Activated CD8-positive, alpha-beta memory T cell treated with anti-CD3 and anti-CD28 coated beads for 48 hours (primary cell): ENCODE measurements at regions not wholly inside any gene's neighbourhood (a gene's known extent, or its start where the extent isn't known, plus 50 kb on each side); places are given as distances from the start of the nearest gene placed in this dataset.

Experiments
- DNase-seq, 3 experiments: peaks; one replicate each; pipeline ENCODE4 v3.0.0-alpha.2; 2020; ENCODE audit warnings: low read depth in 2 of 3, low spot score in 2 of 3

DNA sequence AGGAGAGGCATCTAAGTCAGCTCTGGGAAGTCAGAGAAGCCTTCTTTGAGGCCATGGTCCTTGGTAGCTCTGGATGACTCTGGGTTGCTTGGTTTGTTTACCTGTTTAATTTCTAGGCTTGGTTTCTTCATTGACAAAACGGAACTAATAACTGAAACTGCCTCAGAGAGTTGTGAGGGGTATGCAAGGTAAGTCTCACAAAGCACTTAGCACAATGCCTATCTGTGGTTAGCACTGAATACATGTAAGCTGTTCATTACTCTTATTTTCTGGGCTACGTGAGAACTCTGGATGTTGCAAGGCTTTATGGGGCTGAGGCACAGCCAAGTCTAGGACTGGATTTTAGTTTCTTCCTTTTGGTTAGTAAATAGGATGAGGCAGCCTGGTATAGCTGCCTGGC lies 225.8 kb upstream of the NCAM1 start:
- DNase-seq = no peak

DNA sequence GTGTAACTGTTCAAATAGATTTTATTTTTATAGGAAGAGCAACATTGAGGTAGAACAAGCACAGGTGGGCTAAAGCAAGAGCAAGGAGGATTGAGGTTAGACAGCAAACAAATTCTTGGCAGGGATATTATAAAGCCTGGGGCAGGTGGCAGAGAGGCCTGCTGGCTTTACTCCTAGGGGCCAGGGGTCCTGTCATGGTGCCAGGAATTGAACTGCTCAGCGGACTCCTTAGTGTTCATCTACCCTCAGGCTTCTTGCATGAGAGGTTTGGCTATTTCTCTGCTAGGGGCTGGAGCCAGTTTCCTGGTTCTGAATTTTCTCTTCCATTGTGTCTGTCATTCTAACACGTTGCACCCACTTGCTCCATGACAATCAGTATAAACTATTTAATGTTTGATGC lies 217.2 kb upstream of the NCAM1 start:
- DNase-seq = no peak

DNA sequence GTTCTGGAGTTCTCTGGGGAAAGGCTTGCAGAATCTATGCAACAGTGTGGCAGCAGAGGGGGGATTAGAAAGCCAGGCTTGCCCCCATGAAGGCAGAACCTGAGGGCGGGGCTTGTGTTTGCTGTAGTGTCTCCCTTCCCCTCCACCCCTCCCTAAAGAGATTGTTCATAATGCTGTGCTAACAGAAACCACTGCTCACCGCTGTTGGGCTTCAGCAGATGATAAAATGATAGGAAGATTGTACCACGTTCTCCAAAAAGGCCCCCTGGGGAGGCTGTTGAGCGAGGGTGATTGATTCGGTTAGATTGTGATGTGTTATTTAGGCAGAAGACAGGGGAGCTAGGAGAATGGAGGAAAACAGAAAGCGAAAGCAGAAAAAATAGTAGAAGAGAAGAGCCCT lies 215.2 kb upstream of the NCAM1 start:
- no peak for DNase-seq

DNA sequence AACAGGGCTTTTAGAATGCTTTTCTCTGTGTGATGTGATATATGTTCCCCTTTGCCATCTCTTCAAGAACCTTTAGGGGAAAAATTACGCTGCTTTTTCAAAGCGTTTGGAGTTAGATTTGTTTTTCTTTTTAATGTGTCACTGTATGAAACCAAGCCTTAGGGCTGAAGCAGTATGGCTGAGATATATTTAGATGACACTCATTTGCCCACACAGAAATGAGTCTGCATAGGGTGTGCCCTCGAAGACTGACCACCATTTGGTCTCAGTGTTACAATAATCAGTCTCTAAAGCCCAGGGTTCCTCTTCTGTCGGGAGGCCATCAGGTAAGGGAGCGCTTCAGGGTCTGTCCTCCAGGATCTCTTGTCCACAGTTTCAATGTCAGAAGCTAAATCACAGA lies 213.0 kb upstream of the NCAM1 start:
- DNase-seq = no peak

DNA sequence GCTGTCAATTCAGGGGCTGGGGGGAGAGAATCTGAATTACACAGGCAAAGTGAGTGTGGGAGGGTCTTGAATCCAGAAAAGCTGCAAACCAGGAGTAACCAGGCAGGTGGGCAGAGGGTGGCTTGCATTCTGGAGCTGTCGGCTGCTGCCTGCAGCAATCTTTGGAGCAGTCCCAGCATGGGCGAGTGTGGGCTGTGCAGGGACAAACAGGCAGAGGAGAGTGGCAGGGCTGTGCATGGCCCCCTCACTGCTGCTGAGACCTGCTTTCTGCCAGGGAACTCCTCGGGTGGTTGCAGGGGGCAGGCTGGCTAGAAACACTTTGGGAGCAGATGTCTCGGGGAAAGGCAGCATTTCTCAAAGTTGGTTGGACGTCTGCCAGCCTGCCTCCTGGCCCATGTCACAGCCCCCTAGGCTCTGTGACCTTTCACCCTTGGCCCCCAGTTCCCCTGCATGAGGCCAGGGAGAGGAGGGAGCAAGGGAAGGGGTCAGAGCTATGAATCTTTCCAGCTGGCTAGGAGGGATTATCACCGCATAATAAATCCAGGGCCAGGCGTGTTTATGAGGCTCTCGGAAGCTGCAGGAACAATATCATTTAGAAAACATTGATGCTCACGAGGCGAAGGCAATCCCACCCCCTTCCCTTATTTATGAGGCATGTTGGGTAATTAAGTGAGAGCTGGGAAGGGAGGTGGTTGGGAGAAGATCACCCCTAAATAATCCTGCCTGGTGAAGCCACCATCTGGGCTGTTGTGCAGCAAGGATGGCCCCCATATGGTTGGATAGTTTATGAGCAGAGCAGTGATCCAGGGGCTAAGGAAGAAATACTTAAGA lies 212.3 kb upstream of the NCAM1 start:
- DNase-seq = no peak

DNA sequence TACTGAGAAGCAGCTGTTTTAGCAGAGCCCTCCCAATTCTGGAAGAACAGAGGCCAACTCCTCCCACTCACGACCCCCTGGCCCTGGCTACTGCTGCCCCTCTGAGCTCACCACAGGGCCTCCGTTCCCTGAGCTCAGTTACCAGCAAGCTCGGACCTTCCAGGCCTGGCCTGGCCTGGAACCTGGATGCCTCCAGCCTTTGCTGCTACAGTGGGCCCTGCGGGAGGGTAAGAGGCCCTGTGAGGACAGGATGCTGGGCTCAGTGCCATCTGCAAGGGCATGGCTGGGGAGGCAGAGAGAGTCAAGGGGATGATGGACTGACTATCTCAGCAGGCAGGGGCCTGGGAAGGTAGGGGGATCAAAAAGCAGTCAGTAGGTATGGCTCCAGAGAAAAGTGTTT lies 209.9 kb upstream of the NCAM1 start:
- no peak for DNase-seq

DNA sequence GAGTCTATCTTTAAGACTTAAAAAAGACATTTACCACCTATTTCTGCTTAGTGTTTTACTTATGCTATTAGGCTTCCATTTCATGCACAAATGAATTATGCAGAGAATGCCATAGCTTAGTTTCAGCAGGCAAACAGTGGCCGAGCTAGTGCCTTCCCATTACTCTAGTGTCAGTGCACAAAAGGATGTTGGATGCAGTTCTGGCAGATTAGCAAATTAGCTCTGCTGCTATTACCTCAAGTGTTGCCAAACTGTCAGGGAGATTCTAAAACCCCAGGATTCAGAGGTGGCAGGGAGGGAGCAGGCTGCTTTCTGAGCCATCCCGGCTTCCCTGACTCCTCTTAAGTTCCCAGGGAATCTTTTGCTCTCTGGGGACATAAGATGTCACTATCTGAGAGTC lies 209.4 kb upstream of the NCAM1 start:
- no peak for DNase-seq

DNA sequence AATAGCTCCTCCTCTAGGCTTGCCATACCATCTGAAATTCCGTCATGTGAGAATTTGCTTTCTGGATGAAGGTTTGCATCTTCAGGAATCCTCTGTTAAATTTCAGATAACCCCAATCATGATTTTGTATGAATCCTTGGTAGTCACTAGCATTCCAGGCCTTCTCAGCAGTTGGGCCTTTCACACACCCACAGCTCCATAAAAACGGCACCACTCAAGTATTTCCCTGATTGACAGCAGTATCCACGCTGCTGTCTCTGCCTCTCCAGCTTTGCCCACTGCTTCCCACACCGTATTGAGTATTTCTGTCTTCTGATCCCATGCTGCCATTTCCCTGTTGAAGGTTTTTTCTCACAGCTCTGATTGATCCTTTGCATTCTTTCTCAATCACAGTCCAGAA lies 208.7 kb upstream of the NCAM1 start:
- no peak for DNase-seq

DNA sequence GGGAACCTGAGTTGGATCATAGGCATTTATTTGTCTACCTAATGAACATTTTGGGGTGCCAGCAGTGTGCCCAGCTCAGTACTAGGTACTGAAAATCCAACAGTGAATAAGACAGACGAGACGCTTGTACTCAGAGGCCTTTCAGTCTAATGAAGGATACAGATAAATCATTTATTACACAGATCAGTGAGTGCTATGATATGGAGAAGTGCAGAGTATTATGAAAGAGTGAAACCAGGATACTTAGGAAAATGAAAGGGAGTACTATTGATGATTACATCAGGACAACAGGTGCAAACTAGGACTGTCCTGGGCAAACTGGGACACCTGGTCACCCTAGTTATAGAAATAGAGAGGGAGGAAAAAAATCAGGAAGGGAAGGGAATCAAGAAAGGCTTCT lies 207.5 kb upstream of the NCAM1 start:
- no peak for DNase-seq

DNA sequence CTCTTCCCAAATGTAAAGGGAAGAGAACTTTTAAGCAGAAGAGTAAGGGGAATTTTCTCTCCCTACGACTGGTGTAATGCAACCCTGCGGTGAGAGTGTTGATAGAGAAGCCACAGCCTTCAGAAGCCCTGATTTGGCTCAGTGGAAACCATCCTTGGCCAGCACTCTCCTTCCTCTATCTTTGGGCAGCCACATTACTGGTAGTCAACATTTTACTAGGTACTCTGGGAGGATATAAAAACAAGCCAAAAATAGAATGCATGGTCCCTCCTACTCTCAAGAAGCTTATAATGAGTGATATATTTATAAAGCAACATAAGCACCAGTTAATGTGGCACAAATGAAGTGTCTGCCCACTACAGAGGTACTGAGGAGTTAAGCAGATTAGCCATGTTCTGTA lies 201.8 kb upstream of the NCAM1 start:
- no peak for DNase-seq

DNA sequence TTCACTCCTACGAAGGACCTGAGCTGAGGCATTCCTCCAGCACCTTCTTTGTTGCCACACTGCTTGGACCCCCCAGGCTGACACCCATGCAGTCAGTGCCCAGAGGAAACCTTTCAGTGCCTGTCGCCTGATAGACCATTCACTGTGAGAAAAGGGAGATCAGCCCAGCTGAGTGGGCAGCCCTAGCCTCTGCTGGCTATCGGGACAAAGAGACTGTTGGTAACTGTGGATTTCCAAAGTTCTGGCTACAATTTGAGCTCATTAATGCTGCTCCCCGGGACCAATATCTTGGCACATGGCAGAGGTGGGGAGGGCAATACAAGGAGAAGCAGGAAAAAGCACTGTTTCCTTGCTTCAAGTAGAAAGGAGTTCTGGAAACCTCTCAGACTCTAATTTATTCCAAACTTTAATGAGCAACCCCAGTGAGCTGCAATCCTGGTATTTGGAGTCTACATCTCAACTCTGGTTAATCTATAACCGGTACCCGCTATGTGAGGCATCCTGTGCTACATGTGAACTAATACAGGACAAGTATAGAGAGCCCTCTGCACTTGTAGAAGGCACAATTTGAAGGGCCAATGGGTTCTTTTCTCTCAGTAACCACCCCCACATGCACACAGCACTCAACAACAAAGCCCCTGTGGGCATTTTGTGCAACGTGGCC lies 200.7 kb upstream of the NCAM1 start:
- no peak for DNase-seq

DNA sequence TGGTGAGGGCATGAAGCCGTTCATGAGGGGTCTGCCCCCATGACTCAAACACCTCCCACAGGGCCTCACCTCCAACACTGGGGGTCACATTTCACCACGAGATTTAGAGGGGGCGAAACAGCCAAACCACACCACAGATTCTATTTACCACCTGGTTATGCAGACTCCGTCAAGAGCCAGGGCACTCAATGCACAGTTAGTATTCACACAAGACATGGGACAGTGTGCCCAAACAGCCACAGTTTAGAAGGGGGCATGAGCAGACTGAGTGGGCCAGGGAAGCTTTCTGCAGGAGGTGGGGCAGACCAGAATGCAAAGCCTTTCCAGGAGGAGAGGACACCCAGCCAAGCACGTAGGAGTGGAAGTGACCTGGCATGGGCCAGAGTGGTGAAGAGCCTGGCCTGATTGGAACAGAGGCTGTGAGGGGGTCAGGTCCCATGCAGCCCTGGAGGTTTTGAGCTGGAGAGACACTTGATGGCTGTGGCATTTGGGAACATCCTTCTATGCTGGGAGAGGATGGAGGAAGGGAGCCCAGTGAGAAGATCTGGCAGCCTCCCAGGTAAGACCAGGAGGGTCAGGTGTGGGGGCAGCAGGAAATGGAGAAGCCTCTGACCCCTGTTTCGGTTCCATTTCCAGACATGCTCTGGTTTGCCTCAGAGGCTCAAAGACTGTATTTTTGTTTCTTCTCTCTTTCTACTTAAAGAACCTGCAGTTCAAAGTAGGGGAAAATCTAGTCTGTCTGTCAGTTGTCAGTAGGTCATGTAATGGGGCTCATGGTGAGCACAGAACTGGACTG lies 199.1 kb upstream of the NCAM1 start:
- no peak for DNase-seq

DNA sequence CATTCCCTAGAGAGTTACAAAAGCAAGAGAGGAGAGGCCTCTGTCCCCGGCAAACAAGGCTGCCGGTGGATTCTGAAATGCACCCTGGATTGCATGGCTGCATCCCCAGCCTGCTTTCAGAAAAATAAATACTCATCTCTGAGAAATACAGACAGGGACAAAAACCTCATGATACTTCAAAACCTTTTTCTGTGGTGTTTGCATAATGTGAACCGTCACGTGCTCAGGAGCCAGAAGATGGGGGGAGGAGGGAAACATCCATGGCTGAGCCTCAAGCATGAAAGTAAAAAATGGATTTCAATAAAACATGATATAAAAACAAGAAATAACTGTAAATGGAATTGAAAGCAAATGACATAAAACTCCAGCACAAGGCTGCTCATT lies 198.5 kb upstream of the NCAM1 start:
- DNase-seq = no peak

DNA sequence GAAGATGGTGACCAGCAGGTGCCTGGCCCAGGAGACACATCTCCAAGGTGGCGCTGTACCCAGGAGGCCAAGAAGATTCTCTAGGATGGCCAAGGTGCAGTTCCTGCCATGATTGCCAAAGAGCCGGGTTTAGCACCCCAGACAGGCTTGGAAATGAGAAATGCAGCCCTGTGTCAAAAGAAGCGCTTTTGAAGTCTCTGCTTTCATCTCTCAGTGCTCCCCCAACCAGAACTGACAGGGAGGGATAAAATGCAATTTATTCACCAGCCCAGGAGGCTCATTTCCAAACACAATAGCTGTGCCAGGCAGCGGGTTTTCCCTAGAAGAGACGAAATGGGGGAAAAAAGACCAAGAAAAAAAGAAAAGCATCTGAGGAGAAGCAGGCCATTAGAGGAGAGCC lies 195.9 kb upstream of the NCAM1 start:
- DNase-seq = no peak

DNA sequence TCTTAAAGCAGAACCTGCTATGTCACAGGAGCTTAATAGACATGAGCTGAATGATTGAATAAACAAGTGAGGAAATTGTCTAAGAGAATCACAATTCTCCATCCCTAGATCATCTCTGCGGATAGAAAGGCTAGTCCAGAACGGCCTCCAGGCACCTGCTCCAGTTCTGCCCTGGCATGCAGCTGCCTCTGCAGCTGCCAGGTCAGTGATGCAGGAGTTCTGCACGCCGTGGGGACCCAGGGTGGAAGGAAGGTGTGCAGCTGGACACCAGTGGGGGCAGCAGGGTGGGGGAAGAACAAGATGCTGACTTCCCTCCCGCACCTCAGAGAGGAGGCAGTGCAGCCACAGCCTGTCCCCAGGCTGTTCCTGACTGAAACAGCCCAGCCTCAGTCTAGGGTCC lies 192.1 kb upstream of the NCAM1 start:
- no peak for DNase-seq

DNA sequence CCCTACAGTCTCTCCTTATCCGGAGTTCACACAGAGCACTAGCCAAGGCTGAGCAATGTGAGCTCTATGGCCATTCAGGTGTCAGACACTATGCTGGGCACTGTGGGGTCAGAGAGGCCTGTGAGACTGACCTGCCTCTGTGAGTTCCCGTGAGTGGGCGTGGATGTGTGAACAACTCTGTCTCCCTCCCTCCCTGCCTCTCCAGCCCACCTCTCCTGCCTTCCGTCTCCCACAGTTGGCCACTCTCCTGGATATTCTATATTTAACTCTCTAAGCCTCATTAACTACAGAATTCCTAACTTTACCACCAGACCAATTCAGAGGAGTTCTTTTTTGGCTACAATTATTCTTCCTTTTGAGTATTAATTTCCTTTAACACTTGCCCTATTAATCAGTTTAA lies 191.6 kb upstream of the NCAM1 start:
- DNase-seq = no peak

DNA sequence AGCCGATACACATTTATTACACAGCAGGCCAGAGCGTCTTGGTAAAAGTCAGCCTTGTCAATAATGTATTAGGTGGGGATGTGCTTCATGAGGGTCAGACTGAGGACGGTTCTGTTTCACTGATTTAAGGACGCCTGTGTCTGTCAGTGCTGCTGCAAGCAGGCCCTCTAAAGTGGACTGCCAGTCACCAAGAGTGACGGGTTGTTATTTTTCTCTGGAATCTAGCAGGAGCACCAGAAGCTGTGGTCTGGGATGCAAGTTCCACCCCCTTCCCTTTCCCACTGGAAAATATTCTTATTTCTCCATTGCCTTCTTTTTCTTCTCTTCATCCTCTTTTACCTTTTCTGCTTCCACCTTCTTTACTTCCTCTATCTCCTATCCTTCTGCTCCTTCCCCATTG lies 191.2 kb upstream of the NCAM1 start:
- no peak for DNase-seq

DNA sequence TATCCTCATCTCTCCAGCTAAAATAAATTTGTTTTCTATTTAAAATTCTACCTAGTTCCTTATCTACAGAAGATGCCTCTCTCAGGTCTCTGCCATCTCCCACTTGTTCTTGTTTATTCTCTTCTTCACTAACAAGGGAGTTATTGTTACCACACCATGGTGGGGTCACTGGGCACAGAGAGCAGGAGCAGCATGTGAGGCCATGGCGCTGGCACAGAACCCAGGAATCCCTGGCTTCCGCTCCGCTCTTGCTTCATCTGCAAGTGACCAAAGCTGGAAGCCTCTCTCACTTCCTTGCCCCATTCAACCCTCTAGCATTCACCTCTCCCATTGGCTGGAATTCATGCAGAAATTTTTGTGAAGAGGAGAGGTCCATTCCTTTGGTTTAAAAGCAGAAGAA lies 190.7 kb upstream of the NCAM1 start:
- no peak for DNase-seq

DNA sequence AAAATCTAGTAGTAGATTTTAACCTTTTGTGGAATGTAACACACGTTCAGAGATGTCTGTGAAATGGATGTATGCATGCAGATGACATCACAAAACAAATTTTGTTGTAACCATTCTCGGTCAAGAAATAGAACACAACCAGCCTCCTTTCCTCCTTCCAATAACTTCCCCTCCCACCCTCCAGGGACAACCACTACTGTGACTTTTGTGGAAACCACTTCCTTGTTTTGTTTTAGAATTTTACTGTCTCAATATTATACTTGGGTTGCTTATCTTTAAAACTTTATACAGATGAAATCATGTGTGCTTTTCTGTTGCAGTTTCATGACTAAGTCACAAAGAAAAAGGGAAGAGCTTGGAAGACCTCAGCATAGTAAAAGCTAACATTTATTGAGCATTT lies 189.4 kb upstream of the NCAM1 start:
- DNase-seq = no peak

DNA sequence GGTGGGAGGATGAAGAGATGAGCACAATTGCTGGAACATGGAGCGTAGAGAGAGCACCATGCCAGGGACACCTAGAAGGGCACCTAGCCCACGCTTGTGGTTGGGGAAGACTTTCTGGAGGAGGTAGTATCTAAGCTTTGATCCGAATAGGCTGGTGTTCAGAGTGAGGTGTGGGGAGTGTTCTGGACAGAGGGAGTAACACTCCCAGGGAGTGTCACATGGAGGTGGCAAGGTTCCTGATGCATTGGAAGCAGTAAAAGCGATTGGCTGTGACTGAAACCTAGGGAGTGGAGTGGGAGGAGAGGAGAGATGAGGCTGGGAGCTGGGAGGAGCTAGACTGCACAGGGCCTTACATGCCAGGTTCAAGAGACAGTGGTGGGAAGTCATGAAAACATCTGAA lies 188.0 kb upstream of the NCAM1 start:
- DNase-seq = no peak

DNA sequence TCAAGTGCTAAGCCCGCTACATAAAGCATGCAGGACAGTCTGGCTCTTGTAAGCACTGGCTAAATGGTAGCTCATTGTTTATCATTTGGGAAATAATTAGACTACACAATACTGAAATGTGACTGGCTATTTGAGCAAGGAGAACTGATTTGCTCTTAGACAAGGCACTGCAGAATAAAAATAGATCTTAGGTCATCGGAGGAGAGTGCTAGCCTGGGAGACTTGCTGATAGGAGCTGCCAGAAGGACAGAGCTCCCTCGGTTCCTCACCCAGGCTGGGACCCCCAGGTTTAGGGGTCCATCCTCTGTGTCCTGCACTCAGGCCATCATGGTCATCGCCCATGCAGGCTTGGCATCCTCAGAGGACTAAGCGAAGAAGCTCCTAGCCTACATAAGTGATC lies 184.4 kb upstream of the NCAM1 start:
- DNase-seq = no peak

DNA sequence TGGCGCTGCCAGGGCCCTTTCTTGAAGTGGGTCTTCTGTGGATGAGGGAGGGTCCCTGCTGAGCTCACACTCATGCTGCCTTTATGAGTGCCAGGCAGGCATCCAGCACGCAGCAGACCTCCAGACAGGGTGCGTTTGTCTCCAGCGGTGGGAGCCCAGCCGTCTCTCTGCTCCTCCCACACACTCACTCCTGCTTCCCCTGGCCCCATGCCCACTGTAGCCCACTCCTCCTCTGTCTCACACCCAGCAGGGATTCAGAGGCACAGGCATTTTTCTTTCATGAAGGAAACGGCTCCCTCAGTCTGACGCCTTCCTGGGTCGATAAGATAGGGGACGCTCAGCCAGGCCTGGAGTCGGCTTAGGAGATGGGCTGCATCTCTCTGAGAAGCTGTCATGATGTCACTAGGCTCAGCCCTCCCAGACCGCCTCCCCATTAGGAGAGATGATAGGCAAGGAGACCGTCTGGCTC lies 183.9 kb upstream of the NCAM1 start:
- DNase-seq = no peak
